DOHH2 (cell line): ENCODE measurements at regions not wholly inside any gene's neighbourhood (a gene's known extent, or its start where the extent isn't known, plus 50 kb on each side); places are given as distances from the start of the nearest gene placed in this dataset.

Experiments used
- EZH2phosphoT487 ChIP-seq: fragments of 200-600 bp; sonication (generic); IDR thresholded peaks from 2 replicates; pipeline ENCODE4 v1.6.1; 2017; ENCODE audit warnings: borderline replicate concordance, mild to moderate bottlenecking, antibody characterized with exemption, low read length, moderate library complexity, mixed read lengths
- TF ChIP-seq, protein P1 (sequence below): fragments of 200-600 bp; sonication (generic); IDR thresholded peaks from one replicate; pipeline ENCODE4 v1.5.1; 2014; ENCODE audit warnings: antibody characterized with exemption, mild to moderate bottlenecking, low read depth, low read length; ENCODE audit not compliant: poor library complexity, severe bottlenecking

- TF ChIP-seq, protein P1, sequence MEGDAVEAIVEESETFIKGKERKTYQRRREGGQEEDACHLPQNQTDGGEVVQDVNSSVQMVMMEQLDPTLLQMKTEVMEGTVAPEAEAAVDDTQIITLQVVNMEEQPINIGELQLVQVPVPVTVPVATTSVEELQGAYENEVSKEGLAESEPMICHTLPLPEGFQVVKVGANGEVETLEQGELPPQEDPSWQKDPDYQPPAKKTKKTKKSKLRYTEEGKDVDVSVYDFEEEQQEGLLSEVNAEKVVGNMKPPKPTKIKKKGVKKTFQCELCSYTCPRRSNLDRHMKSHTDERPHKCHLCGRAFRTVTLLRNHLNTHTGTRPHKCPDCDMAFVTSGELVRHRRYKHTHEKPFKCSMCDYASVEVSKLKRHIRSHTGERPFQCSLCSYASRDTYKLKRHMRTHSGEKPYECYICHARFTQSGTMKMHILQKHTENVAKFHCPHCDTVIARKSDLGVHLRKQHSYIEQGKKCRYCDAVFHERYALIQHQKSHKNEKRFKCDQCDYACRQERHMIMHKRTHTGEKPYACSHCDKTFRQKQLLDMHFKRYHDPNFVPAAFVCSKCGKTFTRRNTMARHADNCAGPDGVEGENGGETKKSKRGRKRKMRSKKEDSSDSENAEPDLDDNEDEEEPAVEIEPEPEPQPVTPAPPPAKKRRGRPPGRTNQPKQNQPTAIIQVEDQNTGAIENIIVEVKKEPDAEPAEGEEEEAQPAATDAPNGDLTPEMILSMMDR = no peak
- no peak for TF ChIP-seq EZH2phosphoT487
Measured at GRCh38 chr11:70829134-70829885, 423.1 kb downstream of the SHANK2 start.
